ENCODE measurements at regions not wholly inside any gene's neighbourhood (a gene's known extent, or its start where the extent isn't known, plus 50 kb on each side); places are given as distances from the start of the nearest gene placed in this dataset.

DNA sequence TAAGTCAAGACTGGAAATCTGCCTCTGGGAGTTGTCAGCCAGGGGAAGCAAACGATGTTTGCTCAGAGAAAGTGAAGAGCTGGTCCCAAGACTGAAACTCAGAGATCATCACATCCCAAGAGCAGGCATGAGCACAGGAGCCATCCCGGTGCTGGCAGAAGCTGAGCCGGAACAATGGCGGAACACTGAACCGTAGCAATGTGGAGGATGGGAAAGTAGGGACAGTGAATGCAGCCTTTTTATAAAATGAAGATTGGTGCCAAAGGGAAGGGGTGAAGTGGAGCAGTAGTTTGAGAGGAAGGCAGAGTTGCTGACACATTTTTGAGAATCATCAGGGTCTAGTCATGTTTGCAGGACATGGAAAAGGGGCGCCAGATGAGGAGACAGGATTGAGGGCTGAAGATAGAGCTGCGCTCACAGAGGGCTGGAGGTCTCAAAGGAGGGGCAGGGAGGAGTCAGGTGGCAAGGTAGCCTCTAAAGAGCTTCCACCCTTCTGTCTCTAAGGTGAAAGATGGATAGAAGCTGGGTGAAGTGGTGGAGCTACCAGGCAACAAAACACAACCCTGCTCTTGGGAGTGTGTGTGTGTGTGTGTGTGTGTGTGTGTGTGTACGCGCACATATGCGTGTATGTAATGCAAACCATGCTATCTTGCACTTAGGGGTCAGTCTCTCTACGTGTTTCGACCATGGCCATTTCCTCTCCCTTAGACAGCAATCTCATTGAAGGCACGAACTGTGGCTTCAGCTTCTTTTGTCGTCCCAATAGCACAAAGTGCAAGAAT, 94.3 kb upstream of the IRF2BP2 start:
- H3K4me1 ChIP-seq, result peaks cover 0 to 36% (median 27%) of the 10 kb centered on the region in 4 donors
- WGBS, 2 donors, result 94 to 95% methylated on average over 14 of the region's 14 CpGs

GRCh38 chr1:234702342-234703000, 92.5 kb upstream of the IRF2BP2 start:
- intact Hi-C loops (cut with DNase I), result loop anchor here (5.0 kb wide), 1 partner anchor 90 kb away; the partner anchor contains the start of gene IRF2BP2
- TF ChIP-seq EP300 (IDR thresholded peaks at IDR 0.05) (no peak), CTCF (IDR thresholded peaks at IDR 0.05) (no peak), POLR2AphosphoS5 (IDR thresholded peaks at IDR 0.05) (peak in 3 of 4 donors; percentile 29 to 60 (median 39))
- H3K27me3 ChIP-seq, result no peaks in the 10 kb centered on the region
- H3K4me3 ChIP-seq, result no peak overlapping the region
- H3K36me3 ChIP-seq, result no peaks in the 10 kb centered on the region
- H3K9me3 ChIP-seq, result no peaks in the 10 kb centered on the region
- peak; percentile 90 for DNase-seq
- H3K4me1 ChIP-seq, result peaks cover 0 to 38% (median 27%) of the 10 kb centered on the region in 4 donors
- WGBS, 2 donors, result 57 to 63% methylated on average over 7 of the region's 7 CpGs
- H3K27ac ChIP-seq, result peak overlapping the region; percentile 1 to 82 (median 72)

More for the DNA sequence above, 94.3 kb upstream of the IRF2BP2 start:
- Histone ChIP-seq H3K36me3 (no peaks in the 10 kb centered on the region), H3K27me3 (no peaks in the 10 kb centered on the region), H3K9me3 (no peaks in the 10 kb centered on the region), H3K27ac (no peak overlapping the region), H3K4me3 (no peak overlapping the region)
- intact Hi-C loops (cut with DNase I), result loop anchor here (5.0 kb wide), 1 partner anchor 92 kb away; the partner anchor contains the start of gene IRF2BP2
- DNase-seq, result peak; percentile 25
- TF ChIP-seq CTCF (IDR thresholded peaks at IDR 0.05), result no peak
- no peak for TF ChIP-seq EP300 (IDR thresholded peaks at IDR 0.05)
- no peak for TF ChIP-seq POLR2AphosphoS5 (IDR thresholded peaks at IDR 0.05)
- TF ChIP-seq POLR2A (IDR thresholded peaks at IDR 0.05), result no peak

DNA sequence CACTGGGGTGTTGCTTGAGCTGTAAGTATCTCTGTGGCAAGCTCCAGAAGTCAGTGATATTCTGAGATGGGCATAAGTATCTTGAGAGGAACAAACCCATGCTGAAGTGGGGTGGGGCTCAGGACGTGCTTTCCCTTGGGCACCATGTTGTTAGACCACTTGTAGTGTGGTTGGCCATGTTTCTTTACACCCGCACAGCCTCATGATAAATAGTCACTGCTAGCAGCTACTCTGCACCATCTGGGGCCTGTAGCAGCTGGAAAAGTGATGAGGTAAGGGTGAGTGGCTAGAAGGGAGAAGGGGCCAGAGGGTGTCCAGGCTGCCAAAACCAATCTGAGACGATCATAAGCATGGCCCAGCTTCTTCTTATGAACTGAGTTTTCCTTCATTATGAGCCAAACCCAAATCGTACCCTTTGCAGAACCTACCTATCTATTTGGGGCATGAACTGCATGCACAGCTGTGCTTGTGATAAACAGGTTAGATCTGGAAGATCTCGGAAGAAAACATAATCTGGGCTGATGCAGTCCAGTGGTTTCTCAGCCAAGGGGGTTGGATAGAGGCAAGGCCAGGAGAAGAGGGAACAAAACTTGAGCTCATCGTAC, 91.9 kb upstream of the IRF2BP2 start:
- no peak for TF ChIP-seq CTCF (IDR thresholded peaks at IDR 0.05)
- no peak for TF ChIP-seq POLR2A (IDR thresholded peaks at IDR 0.05)
- TF ChIP-seq EP300 (IDR thresholded peaks at IDR 0.05), result no peak
- TF ChIP-seq POLR2AphosphoS5 (IDR thresholded peaks at IDR 0.05), result no peak
- Histone ChIP-seq H3K27me3 (no peaks in the 10 kb centered on the region), H3K4me1 (peaks cover 0 to 44% (median 30%) of the 10 kb centered on the region in 4 donors), H3K36me3 (no peaks in the 10 kb centered on the region), H3K4me3 (no peak overlapping the region), H3K27ac (peak overlapping the region; percentile 66 to 82 (median 74)), H3K9me3 (no peaks in the 10 kb centered on the region)
- WGBS, 2 donors, result 86 to 93% methylated on average over 6 of the region's 6 CpGs
- DNase-seq, result peak; percentile 75
- intact Hi-C loops (cut with DNase I), result loop anchor here (5.0 kb wide), 1 partner anchor 90 kb away; the partner anchor contains the start of gene IRF2BP2

DNA sequence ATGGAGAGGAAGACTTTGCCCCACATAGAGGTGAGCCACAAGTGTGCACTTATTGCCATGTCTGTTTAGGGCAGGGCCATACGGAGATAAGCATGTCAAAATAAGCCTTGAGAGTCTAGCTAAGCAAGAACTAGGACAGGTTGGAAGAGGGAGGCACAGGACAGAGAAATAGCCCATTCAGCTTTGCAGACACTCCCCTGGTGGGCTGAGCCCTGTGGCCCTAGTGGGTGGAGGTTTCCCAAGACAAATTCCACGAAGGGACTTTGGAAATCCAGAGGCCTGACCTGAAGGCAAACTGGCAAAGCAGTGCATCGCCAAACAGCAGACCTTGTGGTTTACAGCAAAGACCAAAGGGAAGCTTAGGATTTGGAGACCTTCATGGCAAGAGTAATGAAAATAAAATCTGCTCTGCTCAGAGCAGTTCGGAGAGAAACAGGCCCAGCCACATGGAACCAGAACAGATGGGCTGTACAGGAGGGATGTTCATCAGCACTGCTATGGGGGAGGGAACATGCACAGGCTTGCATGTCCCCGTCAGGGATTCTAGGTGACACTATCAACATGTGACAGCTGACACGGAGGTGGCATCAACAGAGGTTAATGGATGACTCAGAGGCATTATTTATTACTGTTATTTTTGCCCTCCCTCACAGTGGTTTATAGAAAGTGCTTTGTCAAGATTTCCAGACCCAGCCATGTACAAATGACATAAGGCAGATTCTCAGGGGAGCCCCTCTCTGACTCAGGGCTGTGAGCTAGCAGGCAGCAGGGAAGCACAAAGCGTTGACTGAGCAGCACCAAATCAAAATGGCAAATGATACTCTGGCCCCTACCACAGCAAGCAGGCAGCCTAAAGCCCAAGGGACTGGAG, 90.1 kb upstream of the IRF2BP2 start:
- Histone ChIP-seq H3K9me3 (no peaks in the 10 kb centered on the region), H3K4me3 (no peak overlapping the region), H3K36me3 (no peaks in the 10 kb centered on the region), H3K27me3 (no peaks in the 10 kb centered on the region), H3K4me1 (peaks cover 0 to 44% (median 30%) of the 10 kb centered on the region in 4 donors), H3K27ac (peak overlapping the region; percentile 30 to 82 (median 74))
- WGBS, 2 donors, result 51 to 68% methylated on average over 7 of the region's 7 CpGs
- TF ChIP-seq CTCF (IDR thresholded peaks at IDR 0.05), result no peak
- no peak for TF ChIP-seq POLR2A (IDR thresholded peaks at IDR 0.05)
- peak; percentile 36 to 87 (median 82) for TF ChIP-seq POLR2AphosphoS5 (IDR thresholded peaks at IDR 0.05)
- peak in 3 of 4 donors; percentile 63 to 66 (median 65) for TF ChIP-seq EP300 (IDR thresholded peaks at IDR 0.05)
- DNase-seq, result peak; percentile 80
- intact Hi-C loops (cut with DNase I), result loop anchor here (5.0 kb wide), 1 partner anchor 88 kb away; the partner anchor contains the start of gene IRF2BP2
